Common myeloid progenitor, CD34-positive (primary cell): ENCODE measurements at regions not wholly inside any gene's neighbourhood (a gene's known extent, or its start where the extent isn't known, plus 50 kb on each side); places are given as distances from the start of the nearest gene placed in this dataset.

Source experiments
- CTCF ChIA-PET: fragments of 350-600 bp; sonication (Branson Sonifier 250); formaldehyde crosslinking; loops from one replicate; lab custom pipeline; 2021; ENCODE audit warnings: antibody characterized with exemption; lab: Charles Lee
- POLR2A ChIA-PET: fragments of 350-600 bp; sonication (Branson Sonifier 250); formaldehyde crosslinking; loops from one replicate; lab custom pipeline; 2021; ENCODE audit warnings: antibody characterized with exemption; lab: Charles Lee
- DNase-seq, 3 donors: peaks; one replicate each; pipeline versions ENCODE4 v3.0.0 to v3.0.0-alpha.2; 2013
- H3K27ac ChIP-seq, 2 experiments: 1 replicate in 1 of 2; 2 replicates in 1 of 2; pipeline ENCODE4 v1.7.0; 2013; ENCODE audit warnings: inconsistent platforms in 2 of 2, low read length in 2 of 2, mild to moderate bottlenecking in 2 of 2, low read depth in 1 of 2, moderate library complexity in 1 of 2; ENCODE audit not compliant: severe bottlenecking in 2 of 2, insufficient read depth in 1 of 2, poor library complexity in 1 of 2
- H3K27me3 ChIP-seq, 5 experiments: replicated peaks in 2 of 5; 1 replicate in 3 of 5; 2 replicates in 2 of 5; pipeline versions ENCODE4 v1.6.1 to v1.7.0; 2013; ENCODE audit warnings: low read length in 4 of 5, mild to moderate bottlenecking in 2 of 5, moderate library complexity in 2 of 5, inconsistent platforms in 1 of 5; ENCODE audit not compliant: insufficient read depth in 5 of 5, control insufficient read depth in 4 of 5
- H3K36me3 ChIP-seq, 4 experiments: 1 replicate in 2 of 4; 2 replicates in 2 of 4; pipeline versions ENCODE4 v1.6.1 to v1.7.0; 2013; ENCODE audit warnings: low read length in 3 of 4, control low read depth in 1 of 4, mild to moderate bottlenecking in 1 of 4; ENCODE audit not compliant: control insufficient read depth in 4 of 4, insufficient read depth in 4 of 4
- H3K4me1 ChIP-seq, 4 experiments: 1 replicate in 3 of 4; 2 replicates in 1 of 4; pipeline versions ENCODE4 v1.6.1 to v1.7.1; 2013; ENCODE audit warnings: low read length in 3 of 4, mild to moderate bottlenecking in 3 of 4, control low read depth in 1 of 4, inconsistent platforms in 1 of 4, moderate library complexity in 1 of 4; ENCODE audit not compliant: control insufficient read depth in 4 of 4, insufficient read depth in 4 of 4; ENCODE audit errors: control extremely low read depth in 1 of 4
- H3K4me3 ChIP-seq, 7 experiments: 1 replicate in 4 of 7; 2 replicates in 3 of 7; pipeline versions ENCODE4 v1.5.1 to v1.7.0; 2013; ENCODE audit warnings: mild to moderate bottlenecking in 7 of 7, low read length in 6 of 7, moderate library complexity in 6 of 7, inconsistent platforms in 2 of 7, low read depth in 2 of 7, control low read depth in 1 of 7; ENCODE audit not compliant: insufficient read depth in 4 of 7, control insufficient read depth in 1 of 7; ENCODE audit errors: extremely low read depth in 1 of 7
- H3K9me3 ChIP-seq, 5 experiments: 1 replicate in 4 of 5; 2 replicates in 1 of 5; pipeline versions ENCODE4 v1.6.1 to v1.7.1; 2013; ENCODE audit warnings: low read length in 4 of 5, mild to moderate bottlenecking in 2 of 5, inconsistent platforms in 1 of 5, low read depth in 1 of 5, moderate library complexity in 1 of 5; ENCODE audit not compliant: control insufficient read depth in 4 of 5, insufficient read depth in 2 of 5; ENCODE audit errors: control extremely low read depth in 1 of 5
- WGBS: methylation state at CpG from one replicate; pipeline ENCODE4 v1.1.5; 2013; ENCODE audit not compliant: insufficient coverage; 5-methylcytosine and 5-hydroxymethylcytosine counted together

DNA sequence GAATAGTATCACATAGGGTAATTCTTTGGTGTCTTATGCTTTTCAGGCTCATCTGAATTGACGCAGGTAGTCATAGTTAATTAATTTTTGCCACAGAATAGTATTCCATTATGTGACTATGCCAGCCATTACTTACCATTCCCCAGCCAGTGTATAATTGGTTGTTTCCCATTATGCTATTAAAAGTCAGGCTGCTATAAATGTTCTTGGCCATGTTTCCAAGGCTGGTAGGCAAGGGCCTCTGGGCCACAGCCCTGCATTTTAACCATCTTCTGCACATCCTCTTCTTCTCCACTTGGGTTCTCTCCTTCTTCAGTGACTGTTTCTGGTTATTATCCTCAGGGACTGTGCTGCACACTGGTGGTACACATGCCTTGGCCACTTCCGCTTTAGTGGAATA lies 190.9 kb downstream of the ADAMTS15 start:
- WGBS, result 91% methylated on average over 1 of the region's 2 CpGs
- DNase-seq, result no peak
- H3K27me3 ChIP-seq, result peaks cover 0 to 7% (median 0%) of the 10 kb centered on the region in 5 experiments
- H3K9me3 ChIP-seq, result no peaks in the 10 kb centered on the region
- CTCF ChIA-PET, result no interaction called here
- no peaks in the 10 kb centered on the region for H3K36me3 ChIP-seq
- H3K27ac ChIP-seq, result no peak overlapping the region
- H3K4me3 ChIP-seq, result no peak overlapping the region
- POLR2A ChIA-PET, result no interaction called here
- H3K4me1 ChIP-seq, result no peaks in the 10 kb centered on the region

DNA sequence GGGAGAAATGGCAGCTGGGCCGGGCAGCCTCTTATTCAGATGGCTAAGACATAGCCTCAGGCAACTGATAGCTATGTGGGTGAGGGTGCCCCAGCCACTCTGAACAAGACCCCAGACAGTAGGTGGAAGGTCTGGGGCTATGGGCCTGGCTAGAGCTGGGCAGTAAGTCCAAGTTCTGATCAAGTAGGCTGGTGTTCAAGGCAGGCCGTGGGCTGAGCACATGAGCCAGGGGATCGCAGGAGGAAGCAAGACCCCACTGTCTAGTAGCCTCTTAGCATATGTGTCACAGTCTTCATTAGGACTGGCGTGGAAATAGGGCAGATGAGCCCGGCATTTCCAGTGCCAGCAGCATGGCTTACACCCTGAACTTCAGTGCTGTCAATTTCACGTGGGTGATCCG lies 192.1 kb downstream of the ADAMTS15 start:
- Histone ChIP-seq H3K4me1 (no peaks in the 10 kb centered on the region), H3K36me3 (no peaks in the 10 kb centered on the region), H3K4me3 (no peak overlapping the region), H3K9me3 (no peaks in the 10 kb centered on the region), H3K27ac (no peak overlapping the region), H3K27me3 (peaks cover 0 to 5% (median 0%) of the 10 kb centered on the region in 5 experiments)
- 99% methylated on average over 7 of the region's 7 CpGs for WGBS
- ChIA-PET CTCF (no interaction called here), POLR2A (no interaction called here)
- no peak for DNase-seq

DNA sequence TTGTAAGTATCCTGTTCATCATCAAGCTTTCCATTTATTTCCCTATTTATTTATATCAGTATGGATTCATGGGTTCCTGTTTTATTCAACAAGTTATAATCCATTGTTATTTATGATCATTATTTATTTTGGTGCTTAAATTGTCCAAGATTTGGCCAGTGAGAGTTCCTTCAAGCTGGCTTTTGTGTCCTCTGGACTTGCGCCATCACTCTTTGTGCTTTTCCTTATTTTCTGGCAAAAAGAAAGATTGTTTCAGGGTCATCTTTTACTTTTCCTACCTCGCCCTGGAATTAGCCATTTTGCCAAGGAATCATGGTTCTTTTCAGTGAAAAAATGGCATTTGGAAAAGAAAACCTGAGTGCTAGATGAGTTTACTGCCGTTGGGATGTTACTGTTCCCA lies 193.4 kb downstream of the ADAMTS15 start:
- H3K9me3 ChIP-seq, result no peaks in the 10 kb centered on the region
- 96% methylated on average over 2 of the region's 3 CpGs for WGBS
- POLR2A ChIA-PET, result no interaction called here
- no peak overlapping the region for H3K4me3 ChIP-seq
- CTCF ChIA-PET, result no interaction called here
- H3K36me3 ChIP-seq, result no peaks in the 10 kb centered on the region
- DNase-seq, result no peak
- H3K27me3 ChIP-seq, result peaks cover 0 to 2% (median 0%) of the 10 kb centered on the region in 5 experiments
- H3K27ac ChIP-seq, result no peak overlapping the region
- no peaks in the 10 kb centered on the region for H3K4me1 ChIP-seq

DNA sequence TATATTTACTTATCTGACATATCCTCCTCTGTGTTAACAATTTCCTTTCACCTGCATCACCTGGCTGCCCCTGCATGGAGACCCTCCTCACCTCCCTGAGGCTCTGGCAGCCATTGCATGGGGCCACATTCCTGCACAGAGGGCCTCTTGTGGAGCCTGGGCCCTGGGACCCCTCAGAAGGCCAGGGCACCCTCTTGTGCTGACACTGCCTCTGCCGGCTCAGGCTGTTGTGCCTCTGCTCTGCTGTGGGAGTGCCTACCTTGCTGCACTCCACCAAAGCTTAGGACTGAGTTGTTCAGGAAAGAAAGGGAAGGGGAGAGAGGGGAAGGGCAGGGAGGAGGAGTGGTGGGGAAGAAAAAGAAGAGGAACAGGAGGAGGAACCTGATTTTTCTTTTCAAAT lies 194.5 kb downstream of the ADAMTS15 start:
- Histone ChIP-seq H3K4me1 (no peaks in the 10 kb centered on the region), H3K27ac (no peak overlapping the region), H3K27me3 (peaks cover 0 to 2% (median 0%) of the 10 kb centered on the region in 5 experiments), H3K9me3 (no peaks in the 10 kb centered on the region), H3K4me3 (no peak overlapping the region), H3K36me3 (no peaks in the 10 kb centered on the region)
- ChIA-PET CTCF (no interaction called here), POLR2A (no interaction called here)
- WGBS, result 86% methylated on average over 1 of the region's 1 CpG
- no peak for DNase-seq

DNA sequence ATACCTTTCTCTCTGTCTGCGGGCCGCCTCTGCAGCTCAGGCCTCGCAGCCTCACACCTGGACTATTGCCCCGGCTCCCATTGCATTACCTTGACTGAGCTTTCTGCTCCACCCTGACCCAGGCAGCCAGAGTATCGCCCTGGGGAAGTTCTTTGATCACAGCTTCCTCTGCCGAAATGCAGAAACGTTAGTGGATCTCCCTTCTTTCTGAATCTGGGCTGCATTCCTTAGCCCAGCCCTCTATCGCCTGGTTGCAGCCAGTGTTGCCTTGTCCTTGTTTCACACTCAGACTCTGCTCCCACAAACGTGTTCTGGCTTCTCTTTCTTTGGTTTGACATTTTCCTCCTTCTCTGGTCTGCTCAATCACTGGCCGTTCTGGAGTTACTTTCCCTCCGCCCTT lies 195.7 kb downstream of the ADAMTS15 start:
- Histone ChIP-seq H3K9me3 (no peaks in the 10 kb centered on the region), H3K4me1 (no peaks in the 10 kb centered on the region), H3K27me3 (peaks cover 0 to 2% (median 0%) of the 10 kb centered on the region in 5 experiments), H3K27ac (no peak overlapping the region), H3K36me3 (no peaks in the 10 kb centered on the region), H3K4me3 (no peak overlapping the region)
- ChIA-PET CTCF (no interaction called here), POLR2A (no interaction called here)
- no peak for DNase-seq
- WGBS, result 68% methylated on average over 10 of the region's 11 CpGs

DNA sequence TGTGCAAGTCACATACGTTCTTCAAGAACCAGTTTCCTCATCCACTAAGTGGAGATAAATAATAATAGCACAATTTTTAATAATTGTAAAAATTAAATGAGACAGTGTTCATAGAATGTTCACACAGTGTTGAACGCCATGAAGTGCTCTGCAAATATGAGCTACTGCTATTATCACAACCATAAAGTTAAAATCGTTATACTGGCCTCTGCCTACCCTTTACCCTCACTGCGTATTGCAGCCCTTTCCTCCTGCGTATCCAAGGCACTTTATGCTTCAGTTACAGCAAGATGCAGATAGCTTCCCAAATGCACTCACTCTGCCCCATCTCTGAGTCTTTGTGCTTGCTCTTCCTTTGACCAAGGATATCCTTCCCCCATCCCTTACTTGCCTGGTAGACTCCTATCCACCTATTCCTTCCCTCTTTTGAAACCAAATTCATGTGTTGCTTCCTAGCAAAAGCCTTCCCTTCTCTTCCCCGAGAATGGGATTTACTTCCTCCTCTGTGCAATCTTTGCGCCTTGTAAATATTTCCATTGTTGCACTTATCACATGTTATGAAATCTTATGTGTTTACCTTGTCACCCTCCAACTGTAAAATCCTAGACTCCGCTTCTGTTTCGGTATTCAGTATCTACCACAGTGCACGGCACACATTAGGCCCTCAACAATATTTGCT lies 196.9 kb downstream of the ADAMTS15 start:
- Histone ChIP-seq H3K27me3 (peaks cover 0 to 2% (median 0%) of the 10 kb centered on the region in 5 experiments), H3K36me3 (no peaks in the 10 kb centered on the region), H3K4me1 (no peaks in the 10 kb centered on the region), H3K9me3 (no peaks in the 10 kb centered on the region), H3K4me3 (no peak overlapping the region), H3K27ac (no peak overlapping the region)
- POLR2A ChIA-PET, result no interaction called here
- 89% methylated on average over 6 of the region's 10 CpGs for WGBS
- CTCF ChIA-PET, result no interaction called here
- no peak for DNase-seq

DNA sequence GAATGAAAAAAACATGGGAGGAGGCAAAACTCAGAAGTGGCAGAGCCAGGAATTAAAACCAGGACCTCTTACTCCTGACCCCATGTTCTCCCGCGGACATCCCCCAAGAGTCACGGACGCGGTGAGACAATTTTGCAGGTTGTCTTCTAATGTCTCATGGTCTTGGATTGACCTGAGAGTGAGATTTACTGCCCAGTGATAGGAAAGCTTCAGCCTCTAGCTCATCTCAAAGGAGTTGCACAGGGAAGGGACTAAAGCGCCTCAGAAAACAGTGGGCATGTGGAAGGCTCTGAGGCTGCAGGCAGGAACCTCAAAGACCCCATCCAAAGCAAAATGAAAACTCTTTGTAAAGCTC lies 197.4 kb downstream of the ADAMTS15 start:
- H3K9me3 ChIP-seq, result no peaks in the 10 kb centered on the region
- peaks cover 0 to 2% (median 0%) of the 10 kb centered on the region in 5 experiments for H3K27me3 ChIP-seq
- ChIA-PET POLR2A (no interaction called here), CTCF (no interaction called here)
- H3K4me1 ChIP-seq, result no peaks in the 10 kb centered on the region
- H3K36me3 ChIP-seq, result no peaks in the 10 kb centered on the region
- WGBS, result 100% methylated on average over 5 of the region's 6 CpGs
- no peak for DNase-seq
- no peak overlapping the region for H3K27ac ChIP-seq
- H3K4me3 ChIP-seq, result no peak overlapping the region
